GM12873 (cell line): ENCODE measurements at regions not wholly inside any gene's neighbourhood (a gene's known extent, or its start where the extent isn't known, plus 50 kb on each side); places are given as distances from the start of the nearest gene placed in this dataset.

Source experiments
- TF ChIP-seq, protein P1 (sequence below): IDR thresholded peaks from 2 replicates; pipeline ENCODE4 v1.5.1; 2012; ENCODE audit warnings: low read depth, mild to moderate bottlenecking, moderate library complexity, low read length, control low read depth; ENCODE audit not compliant: insufficient read depth; ENCODE audit errors: missing control alignments

DNA sequence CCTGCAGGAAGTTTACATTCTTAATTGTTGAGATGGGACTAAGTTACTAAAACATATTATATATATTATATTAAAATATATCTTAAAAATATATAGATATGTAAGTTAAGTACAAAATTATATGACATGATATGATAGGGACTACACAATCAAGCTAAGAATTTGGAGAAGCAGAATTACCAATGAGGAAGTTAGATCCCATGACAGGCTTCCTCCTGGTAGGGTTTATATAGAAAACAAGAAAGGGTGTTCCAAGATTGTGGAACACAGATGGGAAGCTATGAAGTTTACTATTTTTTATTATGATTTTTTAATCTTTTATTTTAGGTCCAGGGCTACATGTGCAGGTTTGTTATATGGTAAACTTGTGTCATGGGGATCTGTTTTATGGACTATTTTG lies 260.8 kb upstream of the ZFHX3 start:
- TF ChIP-seq, protein P1, sequence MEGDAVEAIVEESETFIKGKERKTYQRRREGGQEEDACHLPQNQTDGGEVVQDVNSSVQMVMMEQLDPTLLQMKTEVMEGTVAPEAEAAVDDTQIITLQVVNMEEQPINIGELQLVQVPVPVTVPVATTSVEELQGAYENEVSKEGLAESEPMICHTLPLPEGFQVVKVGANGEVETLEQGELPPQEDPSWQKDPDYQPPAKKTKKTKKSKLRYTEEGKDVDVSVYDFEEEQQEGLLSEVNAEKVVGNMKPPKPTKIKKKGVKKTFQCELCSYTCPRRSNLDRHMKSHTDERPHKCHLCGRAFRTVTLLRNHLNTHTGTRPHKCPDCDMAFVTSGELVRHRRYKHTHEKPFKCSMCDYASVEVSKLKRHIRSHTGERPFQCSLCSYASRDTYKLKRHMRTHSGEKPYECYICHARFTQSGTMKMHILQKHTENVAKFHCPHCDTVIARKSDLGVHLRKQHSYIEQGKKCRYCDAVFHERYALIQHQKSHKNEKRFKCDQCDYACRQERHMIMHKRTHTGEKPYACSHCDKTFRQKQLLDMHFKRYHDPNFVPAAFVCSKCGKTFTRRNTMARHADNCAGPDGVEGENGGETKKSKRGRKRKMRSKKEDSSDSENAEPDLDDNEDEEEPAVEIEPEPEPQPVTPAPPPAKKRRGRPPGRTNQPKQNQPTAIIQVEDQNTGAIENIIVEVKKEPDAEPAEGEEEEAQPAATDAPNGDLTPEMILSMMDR = no peak

DNA sequence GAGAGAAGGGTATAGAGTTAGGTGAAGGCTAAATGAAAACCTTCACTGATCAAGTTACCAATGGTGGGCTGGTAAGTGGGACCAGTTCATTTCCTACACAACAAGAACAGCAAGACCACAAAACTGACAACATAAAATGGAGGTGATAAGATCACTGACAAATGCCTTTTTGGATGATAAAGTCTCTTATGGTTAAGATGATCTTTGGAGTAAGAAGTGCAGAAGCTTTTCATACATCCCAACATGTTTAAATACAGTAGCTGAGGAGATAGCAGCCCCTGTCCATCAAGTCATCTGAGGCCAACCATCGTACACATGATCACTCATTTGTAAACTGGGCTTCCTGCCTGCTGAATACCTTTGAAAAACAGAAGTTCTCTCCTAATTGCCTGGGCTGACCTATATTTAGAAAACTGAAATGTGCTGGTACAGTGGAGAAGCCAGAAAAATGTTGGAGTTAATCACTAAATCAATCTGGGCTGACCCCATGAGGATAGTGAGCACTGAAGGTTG lies 259.0 kb upstream of the ZFHX3 start:
- TF ChIP-seq, protein P1 = no peak

DNA sequence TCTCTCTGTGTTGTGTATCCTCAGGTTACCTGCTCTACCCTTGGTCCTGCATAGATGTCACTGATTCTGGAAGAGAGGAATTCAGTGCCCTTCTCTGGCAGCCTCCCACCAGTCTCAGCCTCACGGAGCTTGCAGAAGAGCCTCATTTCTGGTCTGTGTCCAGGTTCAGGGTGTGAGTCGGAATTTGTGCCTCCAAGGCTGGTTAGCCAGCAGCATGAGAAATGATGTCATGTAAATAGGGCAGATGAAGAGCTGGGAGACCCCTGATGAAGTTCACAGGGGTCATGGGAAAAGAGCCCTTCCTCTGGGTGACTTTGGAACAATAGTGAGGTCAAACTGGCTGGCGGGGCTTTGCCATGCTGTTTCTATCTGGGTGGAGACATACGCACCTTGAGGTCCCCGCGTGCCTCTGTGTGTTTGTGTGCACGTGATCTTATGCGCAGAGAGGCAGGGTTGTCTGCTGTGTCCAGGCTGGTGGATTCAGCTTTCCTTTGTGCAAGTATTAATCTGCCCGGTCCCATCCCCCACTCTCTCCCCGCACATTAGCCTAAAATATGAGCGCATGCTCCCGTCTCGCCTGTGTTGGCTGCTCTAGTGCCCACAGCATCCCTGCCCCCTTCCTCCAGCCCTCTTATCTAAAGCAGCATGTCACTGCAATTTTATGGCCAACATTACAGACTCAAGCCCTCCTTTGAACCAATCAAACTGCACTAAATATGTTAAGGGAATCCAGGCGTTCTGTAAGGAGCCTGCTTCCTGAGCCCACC lies 256.3 kb upstream of the ZFHX3 start:
- TF ChIP-seq, protein P1 = no peak

DNA sequence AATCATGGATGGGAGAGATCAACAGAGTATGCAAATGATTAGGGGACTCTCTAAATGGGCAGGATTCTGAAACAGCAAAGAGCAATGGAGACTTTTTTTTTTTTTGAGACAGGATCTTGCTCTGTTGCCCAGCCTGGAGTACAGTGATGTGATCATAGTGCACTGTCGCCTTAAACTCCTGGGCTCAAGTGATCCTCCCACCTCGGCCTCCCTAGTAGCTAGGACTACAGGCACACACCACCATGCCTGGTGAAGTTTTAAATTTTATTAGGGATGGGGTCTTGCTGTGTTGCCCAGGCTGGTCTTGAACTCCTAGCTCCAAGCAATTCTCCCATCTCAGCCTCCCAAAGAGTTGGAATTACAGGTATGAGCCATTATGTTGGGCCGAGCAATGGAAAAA lies 255.0 kb upstream of the ZFHX3 start:
- TF ChIP-seq, protein P1 = no peak

DNA sequence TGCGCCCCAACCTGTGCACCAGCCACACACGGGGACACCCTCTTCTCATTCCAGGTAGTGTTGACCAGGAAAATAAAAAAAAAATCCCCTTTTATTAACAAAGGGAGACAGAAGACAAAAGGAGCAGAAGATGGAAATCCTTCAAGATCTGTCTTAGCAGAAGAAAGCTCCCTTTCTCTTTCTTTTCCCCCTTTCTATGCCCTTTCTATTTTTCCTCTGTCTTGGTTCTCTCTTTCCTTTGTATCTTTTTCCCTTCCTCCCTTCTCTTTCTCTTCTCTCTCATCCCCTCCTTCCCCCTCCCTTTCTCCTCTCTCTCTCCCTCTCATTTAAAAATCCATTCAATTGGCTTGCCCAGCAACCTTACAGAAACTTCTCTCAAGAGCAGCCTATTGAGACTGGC lies 254.1 kb upstream of the ZFHX3 start:
- TF ChIP-seq, protein P1 = no peak

DNA sequence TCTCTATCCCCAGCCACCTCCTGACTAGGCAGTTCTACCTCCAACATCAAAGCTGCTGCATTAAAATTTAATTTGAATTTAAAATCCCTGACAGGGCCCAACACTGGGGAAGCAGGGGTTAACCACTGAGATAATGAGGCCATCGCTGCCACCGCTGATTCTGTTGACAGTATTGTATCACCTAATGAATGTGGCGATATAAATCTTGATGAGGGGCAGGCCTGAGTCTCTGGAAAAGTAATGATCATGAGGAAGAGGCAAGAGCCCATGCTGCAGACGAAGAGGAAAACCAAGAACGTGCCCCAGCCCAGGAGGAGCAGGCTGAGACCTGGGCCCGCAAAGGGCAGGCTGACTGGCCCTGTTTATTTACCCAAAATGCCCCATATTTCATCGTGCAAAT lies 251.4 kb upstream of the ZFHX3 start:
- TF ChIP-seq, protein P1 = no peak

DNA sequence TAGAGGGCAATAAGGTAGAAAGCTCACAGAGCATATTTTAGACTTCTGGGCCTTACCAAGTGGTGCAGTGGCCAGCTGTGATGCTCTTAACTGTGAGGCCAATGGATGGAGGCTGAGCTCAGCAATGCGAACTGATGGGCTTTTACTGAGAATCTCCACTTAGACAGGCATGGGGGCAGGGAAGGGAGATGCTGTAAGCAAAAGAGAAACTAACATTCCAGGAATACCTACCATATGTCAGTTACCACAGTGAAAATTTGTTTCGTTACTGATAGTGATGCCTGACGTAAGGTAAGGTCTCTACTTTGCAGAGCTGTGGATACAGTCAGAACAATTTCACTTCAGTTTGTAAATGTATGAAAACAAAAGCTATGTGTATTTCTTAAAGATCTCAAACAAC lies 250.6 kb upstream of the ZFHX3 start:
- TF ChIP-seq, protein P1 = no peak
